K562 (cell line): ENCODE measurements at regions not wholly inside any gene's neighbourhood (a gene's known extent, or its start where the extent isn't known, plus 50 kb on each side); places are given as distances from the start of the nearest gene placed in this dataset.

Experiments used
- ATAC-seq: fragments of 200-7000 bp; cut with Tn5 transposase; 3 replicates; pipeline ENCODE4 v1.9.1; 2020; ENCODE audit warnings: moderate library complexity
- BruUV-seq: library from RNA; stranded (reverse); fragments of 400-500 nt; replicated peaks from 2 replicates; lab custom pipeline; 2021; lab: Mats Ljungman, UMichigan
- CTCF ChIA-PET: fragments of 300-600 bp; formaldehyde crosslinking; extraction: SDS; loops from one replicate; lab custom pipeline; 2021; ENCODE audit warnings: low intra/inter-chr PET ratio; lab: Yijun Ruan, JAX
- POLR2A ChIA-PET: fragments of 300-600, 350-650 bp; sonication (Branson Sonifier 250); formaldehyde crosslinking; extraction: SDS; loops from one replicate; lab custom pipeline; 2021; ENCODE audit warnings: antibody characterized with exemption, inconsistent platforms; lab: Yijun Ruan, JAX
- DNase-seq, 4 experiments: peaks; one replicate each; pipeline versions ENCODE4 v3.0.0 to v3.0.0-alpha.2; 2011 to 2018; ENCODE audit warnings: low spot score in 3 of 4, mixed read lengths in 3 of 4; ENCODE audit errors: extremely low read depth in 1 of 4
- FAIRE-seq: peaks from 2 replicates; lab custom pipeline; 2011; peaks lifted over from hg19 to GRCh38; lab: Jason Lieb, UNC
- H2AFZ ChIP-seq: 2 replicates; pipeline ENCODE4 v1.6.0; 2011; ENCODE audit warnings: low read depth, low read length, control low read depth, inconsistent platforms
- H3K27ac ChIP-seq: fragments of 200-600 bp; 3 replicates; pipeline ENCODE4 v1.8.0; 2011; ENCODE audit warnings: low read depth, mild to moderate bottlenecking, control low read depth, inconsistent platforms, low read length, moderate library complexity, mixed read lengths; ENCODE audit errors: extremely low read depth
- H3K27me3 ChIP-seq, 2 experiments: fragments of 300-600 bp in 1 of 2; 2 replicates in 1 of 2; 3 replicates in 1 of 2; pipeline versions ENCODE4 v1.6.0 to v1.8.0; 2011; ENCODE audit warnings: inconsistent platforms in 2 of 2, low read length in 2 of 2, mild to moderate bottlenecking in 1 of 2, mixed read lengths in 1 of 2, moderate library complexity in 1 of 2; ENCODE audit not compliant: control insufficient read depth in 2 of 2, insufficient read depth in 2 of 2
- H3K36me3 ChIP-seq: fragments of 300-600 bp; 3 replicates; pipeline ENCODE4 v1.8.0; 2011; ENCODE audit warnings: mild to moderate bottlenecking, low read length, inconsistent platforms; ENCODE audit not compliant: control insufficient read depth, insufficient read depth
- H3K4me1 ChIP-seq, 2 experiments: fragments of 200-600 bp in 1 of 2; replicated peaks in 1 of 2; 2 replicates in 1 of 2; 3 replicates in 1 of 2; pipeline versions ENCODE4 v1.5.1 to v1.8.0; 2011; ENCODE audit warnings: inconsistent platforms in 2 of 2, low read length in 2 of 2, mild to moderate bottlenecking in 1 of 2, mixed read lengths in 1 of 2, moderate library complexity in 1 of 2; ENCODE audit not compliant: control insufficient read depth in 2 of 2, insufficient read depth in 2 of 2
- H3K4me2 ChIP-seq: 2 replicates; pipeline ENCODE4 v1.6.1; 2011; ENCODE audit warnings: low read length, control low read depth, inconsistent platforms, mixed read lengths; ENCODE audit not compliant: insufficient read depth
- H3K4me3 ChIP-seq: fragments of 200-600 bp; sonication (generic), shearing (Covaris generic); 2 replicates; pipeline ENCODE4 v1.5.1; 2016; ENCODE audit warnings: control low read depth, inconsistent platforms
- H3K79me2 ChIP-seq: fragments of 200-600 bp; 3 replicates; pipeline ENCODE4 v1.8.0; 2011; ENCODE audit warnings: low read length, inconsistent platforms; ENCODE audit not compliant: control insufficient read depth, insufficient read depth
- H3K9ac ChIP-seq, 2 experiments: 2 replicates each; pipeline versions ENCODE4 v1.6.0 to v1.6.1; 2011; ENCODE audit warnings: low read depth in 2 of 2, low read length in 2 of 2, control low read depth in 1 of 2, inconsistent platforms in 1 of 2, mild to moderate bottlenecking in 1 of 2, mixed read lengths in 1 of 2; ENCODE audit not compliant: insufficient read depth in 1 of 2
- H3K9me1 ChIP-seq: one replicate; pipeline ENCODE4 v1.6.0; 2011; ENCODE audit warnings: inconsistent platforms, mild to moderate bottlenecking, low read length, moderate library complexity; ENCODE audit not compliant: control insufficient read depth, insufficient read depth
- H3K9me3 ChIP-seq: replicated peaks from 2 replicates; pipeline ENCODE4 v1.5.1; 2011; ENCODE audit warnings: low read depth, low read length, inconsistent platforms; ENCODE audit not compliant: control insufficient read depth, insufficient read depth
- H4K20me1 ChIP-seq: replicated peaks from 2 replicates; pipeline ENCODE4 v1.6.1; 2011; ENCODE audit warnings: low read length, inconsistent platforms, mixed read lengths; ENCODE audit not compliant: control insufficient read depth, insufficient read depth
- E2F6 ChIP-seq, 2 experiments: IDR thresholded peaks; 2 replicates each; pipeline ENCODE4 v1.6.1; 2011; ENCODE audit warnings: borderline replicate concordance in 1 of 2, control low read depth in 1 of 2, low read depth in 1 of 2, low read length in 1 of 2, mild to moderate bottlenecking in 1 of 2, mixed read lengths in 1 of 2, moderate library complexity in 1 of 2; ENCODE audit not compliant: insufficient read depth in 1 of 2, insufficient read length in 1 of 2, poor library complexity in 1 of 2, severe bottlenecking in 1 of 2; ENCODE audit errors: extremely low read depth in 1 of 2
- ELK3 ChIP-seq: fragments of 450-650 bp; formaldehyde crosslinking; IDR thresholded peaks from 2 replicates; pipeline ENCODE4 v1.4.0; 2020; ENCODE audit warnings: mild to moderate bottlenecking
- GATAD2A ChIP-seq: fragments of 450-650 bp; IDR thresholded peaks from 2 replicates; pipeline ENCODE4 v1.6.1; 2017
- KHSRP ChIP-seq: fragments of 450-650 bp; IDR thresholded peaks from 2 replicates; pipeline ENCODE4 v1.6.1; 2017
- MAFF ChIP-seq: IDR thresholded peaks from 2 replicates; pipeline ENCODE4 v1.6.1; 2012; ENCODE audit warnings: low read length, improper control_type of control experiment
- MCM3 ChIP-seq: fragments of 450-650 bp; IDR thresholded peaks from 2 replicates; pipeline ENCODE4 v1.6.1; 2016
- NCOA6 ChIP-seq: fragments of 450-650 bp; IDR thresholded peaks from 2 replicates; pipeline ENCODE4 v1.6.1; 2017; ENCODE audit warnings: mild to moderate bottlenecking
- NFXL1 ChIP-seq: fragments of 450-650 bp; formaldehyde crosslinking; IDR thresholded peaks from 2 replicates; pipeline ENCODE4 v1.4.0; 2021; ENCODE audit warnings: mild to moderate bottlenecking
- OTX1 ChIP-seq: fragments of 450-650 bp; formaldehyde crosslinking; IDR thresholded peaks from 2 replicates; pipeline ENCODE4 v1.4.0; 2022; ENCODE audit warnings: mild to moderate bottlenecking
- POU5F1 ChIP-seq: fragments of 150-350 bp; IDR thresholded peaks from 2 replicates; pipeline ENCODE4 v1.6.1; 2014; ENCODE audit warnings: borderline replicate concordance, low read length, low read depth, mild to moderate bottlenecking; ENCODE audit not compliant: partially characterized antibody
- RAD51 ChIP-seq: fragments of 450-650 bp; IDR thresholded peaks from 2 replicates; pipeline ENCODE4 v1.7.1; 2016; ENCODE audit warnings: low read depth, mild to moderate bottlenecking, borderline replicate concordance
- RB1 ChIP-seq: fragments of 450-650 bp; IDR thresholded peaks from 2 replicates; pipeline ENCODE4 v1.6.1; 2017; ENCODE audit warnings: low read depth, mild to moderate bottlenecking
- RBBP5 ChIP-seq: fragments of 200-600 bp; sonication (generic); IDR thresholded peaks from 2 replicates; pipeline ENCODE4 v1.6.1; 2012; ENCODE audit warnings: borderline replicate concordance, mild to moderate bottlenecking, low read length, control low read depth, inconsistent platforms; ENCODE audit not compliant: insufficient read depth, poor library complexity, severe bottlenecking
- SMAD3 ChIP-seq: fragments of 450-650 bp; formaldehyde crosslinking; conservative IDR thresholded peaks from 2 replicates; pipeline ENCODE4 v1.4.0; 2020; ENCODE audit warnings: mild to moderate bottlenecking
- TFAM ChIP-seq: fragments of 250-450 bp; sonication (Bioruptor Pico); conservative IDR thresholded peaks from 2 replicates; pipeline ENCODE4 v1.5.0; 2021; ENCODE audit warnings: mild to moderate bottlenecking, moderate library complexity
- ZFP30 ChIP-seq: fragments of 250-450 bp; sonication (Bioruptor Pico); IDR thresholded peaks from 2 replicates; pipeline ENCODE4 v1.8.0; 2022; ENCODE audit warnings: moderate library complexity, mild to moderate bottlenecking, inconsistent platforms, borderline replicate concordance
- ZMIZ1 ChIP-seq, 2 experiments: fragments of 150-350 bp in 1 of 2; IDR thresholded peaks; 2 replicates each; pipeline ENCODE4 v1.6.1; 2012 to 2016; ENCODE audit warnings: low read depth in 2 of 2, low read length in 2 of 2, mild to moderate bottlenecking in 1 of 2, moderate library complexity in 1 of 2
- ZNF778 ChIP-seq: fragments of 450-650 bp; formaldehyde crosslinking; IDR thresholded peaks from 2 replicates; pipeline ENCODE4 v1.4.0; 2020; ENCODE audit warnings: mild to moderate bottlenecking, moderate library complexity
- ZZZ3 ChIP-seq: fragments of 450-650 bp; IDR thresholded peaks from 2 replicates; pipeline ENCODE4 v1.6.1; 2016; ENCODE audit warnings: antibody characterized with exemption, mild to moderate bottlenecking, moderate library complexity
- WGBS: fragments of 100-300 bp; shearing (Covaris generic); methylation state at CpG from one replicate; pipeline ENCODE4 v1.1.6; 2016; ENCODE audit warnings: low coverage, mixed read lengths; ENCODE audit not compliant: insufficient coverage; ENCODE audit errors: missing lambda C conversion rate; 5-methylcytosine and 5-hydroxymethylcytosine counted together
- in situ Hi-C: fragments of 300-500 bp; cut with MboI; formaldehyde crosslinking; loops from 4 replicates; pipeline ENCODE4 v1.15.0; 2018; ENCODE audit warnings: inconsistent platforms, mixed read lengths
- intact Hi-C: fragments of 100-400 bp; cut with micrococcal nuclease; formaldehyde crosslinking; loops from 2 replicates; pipeline ENCODE4 v1.14.2; 2022

- DNase-seq = no peak
- no peak for TF ChIP-seq ZMIZ1 (IDR thresholded peaks at IDR 0.05; ENCODE audit: low read depth in 2 of 2, low read length in 2 of 2)
- no peak for TF ChIP-seq RB1
- no peak for TF ChIP-seq ZFP30 (CRISPR knock-in tag)
- no peak for TF ChIP-seq NCOA6
- TF ChIP-seq SMAD3 = no peak
- no peak for TF ChIP-seq TFAM
- TF ChIP-seq RAD51 = no peak
- no peak for TF ChIP-seq RBBP5
- no peak for TF ChIP-seq KHSRP
- TF ChIP-seq NFXL1 = no peak
- TF ChIP-seq ZNF778 (CRISPR knock-in tag) = no peak
- no peak for TF ChIP-seq E2F6 (IDR thresholded peaks at IDR 0.05; ENCODE audit: borderline replicate concordance in 1 of 2, extremely low read depth in 1 of 2, insufficient read depth in 1 of 2, insufficient read length in 1 of 2, low read depth in 1 of 2, low read length in 1 of 2, poor library complexity in 1 of 2, severe bottlenecking in 1 of 2)
- TF ChIP-seq ZZZ3 = no peak
- no peak for TF ChIP-seq GATAD2A
- TF ChIP-seq MCM3 = no peak
- TF ChIP-seq ELK3 (CRISPR knock-in tag) = no peak
- TF ChIP-seq POU5F1 = no peak
- no peak for TF ChIP-seq OTX1 (CRISPR knock-in tag)
- no peak for TF ChIP-seq MAFF
- Histone ChIP-seq H3K9me3 (no peaks in the 10 kb centered on the region), H3K36me3 (no peaks in the 10 kb centered on the region), H3K27ac (no peak overlapping the region), H3K4me3 (no peak overlapping the region), H2AFZ (no peak overlapping the region), H3K4me1 (no peaks in the 10 kb centered on the region), H3K4me2 (no peak overlapping the region), H3K79me2 (no peaks in the 10 kb centered on the region), H3K9ac (no peak overlapping the region), H4K20me1 (no peaks in the 10 kb centered on the region), H3K9me1 (no peaks in the 10 kb centered on the region), H3K27me3 (no peaks in the 10 kb centered on the region; a peak in 1 of 5 replicates)
- intact Hi-C loops = no loop called here
- BruUV-seq = no TSS peak
- WGBS = 0% methylated on average over 1 of the region's 1 CpG
- no peak for FAIRE-seq
- ChIA-PET POLR2A (no interaction called here), CTCF (no interaction called here)
- ATAC-seq = no peak
- in situ Hi-C loops = no loop called here
These were observed 101.8 kb downstream of the CETN3 start for GRCh38 chr5:90307782-90308181.
